NCI-H1694 (cell line): ENCODE measurements at regions not wholly inside any gene's neighbourhood (a gene's known extent, or its start where the extent isn't known, plus 50 kb on each side); places are given as distances from the start of the nearest gene placed in this dataset.
A peak's percentile ranks its signal among the peaks of the same experiment; 100 is the strongest.

ENCODE experiments used
- DNase-seq: peaks from one replicate; lab custom pipeline; 2025; lab: John Stamatoyannopoulos, UW

GRCh38 chr12:130017591-130018449 lies 114.0 kb upstream of the TMEM132D start:
- DNase-seq = no peak

- DNase-seq = no peak
Observed at GRCh38 chr12:130018614-130019013, 114.8 kb upstream of the TMEM132D start.

GRCh38 chr12:130026608-130027176 lies 122.9 kb upstream of the TMEM132D start:
- no peak for DNase-seq

- DNase-seq = no peak
Observed at GRCh38 chr12:130027798-130028197, 124.0 kb upstream of the TMEM132D start.

GRCh38 chr12:130029151-130029550 lies 125.3 kb upstream of the TMEM132D start:
- DNase-seq = no peak

- DNase-seq = no peak
Observed at GRCh38 chr12:130031041-130031440, 127.2 kb upstream of the TMEM132D start.

- DNase-seq = peak; percentile 36
Observed at GRCh38 chr12:130031571-130032189, 127.9 kb upstream of the TMEM132D start.

- peak; percentile 3 for DNase-seq
Observed at GRCh38 chr12:130041983-130042812, 120.1 kb upstream of the FZD10 start.

GRCh38 chr12:130043685-130044406 lies 118.4 kb upstream of the FZD10 start:
- no peak for DNase-seq

- DNase-seq = no peak
Observed at GRCh38 chr12:130044991-130045621, 117.2 kb upstream of the FZD10 start.

GRCh38 chr12:130049666-130050065 lies 112.6 kb upstream of the FZD10 start:
- no peak for DNase-seq

- no peak for DNase-seq
Observed at GRCh38 chr12:130051900-130052299, 110.4 kb upstream of the FZD10 start.

GRCh38 chr12:130053651-130054069 lies 108.6 kb upstream of the FZD10 start:
- DNase-seq = no peak

- no peak for DNase-seq
Observed at GRCh38 chr12:130054803-130055202, 107.5 kb upstream of the FZD10 start.

- DNase-seq = no peak
Observed at GRCh38 chr12:130058926-130059472, 103.3 kb upstream of the FZD10 start.

GRCh38 chr12:130063866-130064265 lies 98.4 kb upstream of the FZD10 start:
- no peak for DNase-seq

- no peak for DNase-seq
Observed at GRCh38 chr12:130064999-130065398, 97.3 kb upstream of the FZD10 start.

GRCh38 chr12:130066742-130067141 lies 95.5 kb upstream of the FZD10 start:
- no peak for DNase-seq

GRCh38 chr12:130068741-130069140 lies 93.5 kb upstream of the FZD10 start:
- DNase-seq = no peak

- DNase-seq = no peak
Observed at GRCh38 chr12:130070126-130070611, 92.1 kb upstream of the FZD10 start.

GRCh38 chr12:130073721-130074120 lies 88.5 kb upstream of the FZD10 start:
- DNase-seq = no peak
